ENCODE measurements at regions not wholly inside any gene's neighbourhood (a gene's known extent, or its start where the extent isn't known, plus 50 kb on each side); places are given as distances from the start of the nearest gene placed in this dataset.

GRCh38 chr4:129862461-129862860, 766.5 kb downstream of the C4orf33 start:
- TF ChIP-seq SP1 (IDR thresholded peaks at IDR 0.05) (no peak), EGR1 (IDR thresholded peaks at IDR 0.05; ENCODE audit: low read depth in 2 of 2) (no peak), GABPA (IDR thresholded peaks at IDR 0.05 in 1 of 2, conservative IDR thresholded peaks at IDR 0.05 in 1 of 2) (no peak)
- TF ChIP-seq, protein P1, sequence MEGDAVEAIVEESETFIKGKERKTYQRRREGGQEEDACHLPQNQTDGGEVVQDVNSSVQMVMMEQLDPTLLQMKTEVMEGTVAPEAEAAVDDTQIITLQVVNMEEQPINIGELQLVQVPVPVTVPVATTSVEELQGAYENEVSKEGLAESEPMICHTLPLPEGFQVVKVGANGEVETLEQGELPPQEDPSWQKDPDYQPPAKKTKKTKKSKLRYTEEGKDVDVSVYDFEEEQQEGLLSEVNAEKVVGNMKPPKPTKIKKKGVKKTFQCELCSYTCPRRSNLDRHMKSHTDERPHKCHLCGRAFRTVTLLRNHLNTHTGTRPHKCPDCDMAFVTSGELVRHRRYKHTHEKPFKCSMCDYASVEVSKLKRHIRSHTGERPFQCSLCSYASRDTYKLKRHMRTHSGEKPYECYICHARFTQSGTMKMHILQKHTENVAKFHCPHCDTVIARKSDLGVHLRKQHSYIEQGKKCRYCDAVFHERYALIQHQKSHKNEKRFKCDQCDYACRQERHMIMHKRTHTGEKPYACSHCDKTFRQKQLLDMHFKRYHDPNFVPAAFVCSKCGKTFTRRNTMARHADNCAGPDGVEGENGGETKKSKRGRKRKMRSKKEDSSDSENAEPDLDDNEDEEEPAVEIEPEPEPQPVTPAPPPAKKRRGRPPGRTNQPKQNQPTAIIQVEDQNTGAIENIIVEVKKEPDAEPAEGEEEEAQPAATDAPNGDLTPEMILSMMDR (IDR thresholded peaks at IDR 0.05; ENCODE audit: low read depth, low read length, missing input control): no peak
